ENCODE measurements at regions not wholly inside any gene's neighbourhood (a gene's known extent, or its start where the extent isn't known, plus 50 kb on each side); places are given as distances from the start of the nearest gene placed in this dataset.
A peak's percentile ranks its signal among the peaks of the same experiment; 100 is the strongest.

DNA sequence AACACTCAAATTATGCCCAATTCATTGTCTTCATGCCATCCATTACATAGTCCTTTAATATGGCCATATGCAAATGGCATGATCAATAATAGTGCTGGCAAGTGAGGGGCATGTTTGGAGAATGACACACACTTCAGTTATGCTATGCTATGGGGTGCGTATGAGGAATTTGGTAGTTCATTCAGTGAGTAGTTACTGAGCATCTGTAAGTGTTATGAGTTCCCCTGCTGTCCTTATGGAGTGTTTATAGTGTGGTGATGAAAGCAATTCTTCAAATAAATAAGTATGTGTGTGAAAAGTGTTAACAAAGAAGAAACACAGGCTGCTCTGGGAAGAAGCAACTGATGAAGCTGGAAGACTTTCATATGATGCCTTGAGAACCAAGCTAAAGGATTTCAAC, 383.7 kb upstream of the SLC14A2 start:
- DNase-seq, result no peak

DNA sequence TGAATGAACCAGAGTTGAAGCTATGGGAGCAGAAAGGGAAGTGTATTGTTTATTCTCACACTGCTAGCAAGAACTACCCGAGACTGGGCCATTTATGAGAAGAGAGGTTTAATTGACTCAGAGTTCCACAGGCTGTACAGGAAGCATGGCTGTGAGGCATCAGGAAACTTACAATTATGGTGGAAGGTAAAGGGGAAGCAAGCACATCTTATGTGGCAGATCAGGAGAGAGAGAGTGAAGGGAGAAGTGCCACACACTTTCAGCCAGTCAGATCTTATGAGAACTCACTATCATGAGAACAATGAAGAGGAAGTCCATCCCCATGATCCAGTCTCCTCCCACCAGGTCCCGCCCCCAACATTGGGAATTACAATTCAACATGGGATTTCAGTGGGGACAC, 383.2 kb upstream of the SLC14A2 start:
- no peak for DNase-seq

DNA sequence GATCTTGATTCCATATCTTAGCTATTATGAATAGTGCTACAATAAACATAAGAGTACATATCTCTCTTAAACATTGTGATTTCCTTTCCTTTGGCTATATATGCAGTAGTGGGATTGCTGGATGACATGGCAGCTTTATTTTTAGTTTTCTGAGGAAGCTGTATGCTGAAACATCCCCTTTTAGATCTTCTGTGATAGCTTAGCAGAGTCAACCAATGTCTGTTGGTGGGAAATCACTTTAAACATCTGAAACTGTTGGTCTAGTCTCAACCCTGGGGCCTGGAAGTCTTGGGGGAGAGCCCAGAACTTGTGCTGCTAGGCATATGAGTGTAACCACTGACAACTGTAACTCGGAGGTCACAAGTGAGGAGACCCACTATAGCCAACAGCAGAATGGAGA, 378.6 kb upstream of the SLC14A2 start:
- DNase-seq, result no peak

DNA sequence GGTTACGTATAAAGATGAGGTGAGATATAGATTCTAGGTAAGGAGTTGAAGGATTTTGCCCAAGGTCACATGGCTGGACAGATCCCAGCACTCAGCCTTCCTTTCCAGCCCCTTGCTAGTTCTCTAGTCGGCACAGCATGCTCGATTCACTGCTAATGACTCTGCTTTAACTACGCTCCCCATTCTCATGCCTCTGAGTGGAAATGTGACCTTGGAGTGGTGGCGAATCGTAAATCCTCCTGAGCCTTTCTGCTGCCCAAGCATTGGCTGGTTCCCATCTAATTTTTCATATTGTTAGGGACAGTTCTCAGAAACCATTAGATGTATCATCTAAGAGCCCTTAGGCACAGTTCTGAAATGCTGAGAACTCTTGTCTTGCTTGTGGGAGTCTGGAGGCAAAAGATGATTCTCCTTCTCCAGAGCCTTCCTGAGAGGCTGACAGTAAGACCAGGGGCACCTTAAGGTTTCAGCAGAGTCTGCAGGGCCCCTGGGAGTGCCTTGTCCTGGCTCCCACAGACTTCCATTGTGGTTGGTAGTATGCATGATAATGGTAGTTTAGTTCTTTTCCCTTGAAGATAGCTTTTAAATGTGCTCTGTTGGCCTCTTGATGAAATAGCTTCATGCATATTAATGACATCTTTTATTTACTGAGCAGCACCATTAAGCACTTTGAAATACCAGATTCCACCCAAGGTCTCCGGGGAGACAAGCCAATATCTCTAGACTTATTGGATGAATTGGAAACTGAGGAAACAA, 377.8 kb upstream of the SLC14A2 start:
- no peak for DNase-seq

DNA sequence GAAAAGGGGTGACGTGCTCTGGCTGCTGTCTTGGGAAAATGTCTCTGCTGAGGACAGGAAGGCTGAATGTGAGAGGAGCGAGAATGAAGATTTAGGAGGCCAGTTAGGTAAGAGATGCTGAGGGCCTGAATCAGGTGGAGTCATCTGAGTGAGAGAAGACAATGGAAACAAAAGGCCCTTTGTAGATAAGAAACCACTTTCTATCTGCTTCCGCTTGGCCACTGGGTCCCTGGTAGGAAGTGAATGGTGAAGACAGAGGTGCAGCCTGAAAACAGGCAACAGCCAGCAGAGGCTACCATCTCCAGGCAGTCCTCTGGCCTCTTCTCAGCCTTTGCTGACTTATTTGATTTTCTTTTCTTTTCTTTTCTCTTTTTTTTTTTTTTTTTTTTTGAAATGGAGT, 374.0 kb upstream of the SLC14A2 start:
- no peak for DNase-seq

DNA sequence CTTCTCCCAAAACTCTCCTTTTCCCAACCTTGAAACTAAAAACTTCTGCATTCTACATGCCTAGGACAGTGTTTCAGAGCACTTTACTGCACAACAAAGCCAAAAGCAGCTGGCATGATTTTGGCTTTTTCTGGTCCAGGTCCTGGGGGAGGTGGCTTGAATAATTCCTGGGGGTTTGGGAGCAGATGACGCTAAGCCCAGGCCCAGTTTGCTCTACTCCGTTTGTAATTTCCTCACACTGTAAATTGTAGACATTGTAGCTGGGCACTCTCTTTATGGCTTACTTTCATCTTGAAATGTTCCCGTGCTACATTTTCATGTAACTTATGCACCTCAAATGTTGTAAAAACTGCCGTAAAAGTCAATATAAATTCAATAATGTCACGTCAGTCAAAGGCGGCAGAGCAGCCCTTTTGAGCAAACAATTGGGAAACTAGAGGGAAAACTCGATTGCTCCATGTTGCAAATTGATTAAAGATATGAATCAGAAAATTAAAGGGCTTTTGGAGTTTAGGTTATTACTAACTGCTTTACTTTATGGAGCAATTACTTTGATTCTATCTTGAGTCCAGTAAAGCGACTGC, 373.2 kb upstream of the SLC14A2 start:
- DNase-seq, result no peak

DNA sequence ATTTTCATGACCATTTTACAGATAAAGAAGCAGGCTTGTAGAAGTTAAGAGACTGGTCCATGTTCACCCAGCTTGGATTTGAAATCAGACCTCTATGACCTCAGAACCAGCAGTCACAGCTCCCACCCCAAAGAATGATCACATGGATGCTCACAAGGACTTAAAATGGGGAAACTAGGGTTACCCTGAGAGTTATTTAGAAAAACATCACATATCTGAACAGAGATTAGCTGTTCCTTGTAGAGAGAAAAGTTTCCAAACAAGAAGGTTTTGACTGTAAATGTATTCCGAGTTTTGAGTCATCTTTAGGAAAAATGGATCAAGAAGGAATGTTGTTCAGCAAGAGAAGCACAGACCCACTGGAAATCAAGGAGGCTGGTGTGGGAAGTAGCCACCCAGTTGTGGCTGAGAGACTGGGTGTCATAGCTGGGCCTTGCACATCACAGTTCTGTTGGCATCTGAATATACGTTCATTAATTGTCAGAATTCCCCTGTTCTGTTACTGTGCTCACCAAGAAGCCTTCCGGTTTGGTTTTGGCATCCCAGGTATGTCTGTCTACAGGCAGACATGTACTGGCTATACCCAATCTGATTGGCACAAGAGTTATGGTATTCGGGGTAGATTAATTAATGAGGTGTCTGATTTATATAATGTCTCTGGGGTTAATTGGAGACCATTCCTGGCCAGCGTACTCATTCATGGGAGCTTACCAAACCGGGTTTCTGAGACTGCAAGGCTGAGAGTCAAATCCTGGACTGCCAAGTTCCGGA, 371.8 kb upstream of the SLC14A2 start:
- no peak for DNase-seq

DNA sequence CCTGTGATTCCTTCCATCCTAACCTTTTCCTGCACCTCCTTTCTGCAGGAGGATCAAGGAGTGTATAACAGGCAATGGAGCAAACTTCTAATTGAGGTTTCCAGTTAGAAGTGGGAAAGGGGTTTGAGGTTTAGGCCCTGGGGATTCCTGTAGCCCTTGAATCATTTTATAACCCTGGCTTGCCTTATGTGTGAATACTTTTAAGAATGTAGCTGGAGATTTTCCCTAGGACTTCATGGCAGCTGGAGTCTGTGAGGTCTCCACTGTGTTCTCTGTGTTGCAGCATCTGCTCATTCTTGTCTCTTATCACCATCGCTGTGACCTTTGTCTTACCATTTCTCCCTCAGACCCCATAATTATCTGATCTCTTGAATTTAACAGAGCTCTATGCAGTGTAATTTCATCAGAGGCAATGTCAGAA, 370.2 kb upstream of the SLC14A2 start:
- DNase-seq, result no peak

DNA sequence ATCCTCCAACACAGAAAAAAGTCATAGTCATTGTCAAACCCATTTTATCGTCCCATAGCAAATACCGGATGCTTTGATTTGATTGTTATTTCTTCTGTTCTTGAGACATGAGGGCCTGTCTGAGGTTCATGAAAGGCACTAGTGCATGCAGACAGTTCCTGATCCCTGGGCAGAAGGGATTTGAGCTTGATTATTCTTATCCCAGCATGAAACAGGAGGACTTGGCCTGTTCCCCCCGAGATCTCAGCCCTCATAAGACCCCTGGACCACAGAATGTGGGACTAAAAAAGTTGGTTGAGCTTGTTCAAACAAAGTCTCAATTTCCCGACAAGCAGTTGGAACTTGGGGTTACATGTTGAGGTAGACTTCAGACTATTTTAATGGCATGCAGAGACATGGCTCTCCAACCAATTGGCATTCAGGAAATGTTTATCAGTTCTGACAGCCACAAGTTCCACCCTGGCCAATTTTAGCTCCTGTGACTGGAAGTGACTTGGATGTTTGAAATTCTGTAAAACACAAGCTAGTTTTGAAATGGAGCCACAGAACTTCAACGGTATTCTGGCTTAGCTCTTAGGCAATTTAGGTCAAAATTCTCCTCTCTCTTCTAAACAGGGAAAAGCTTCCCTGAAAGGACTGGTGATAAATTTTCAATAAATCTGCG, 366.9 kb upstream of the SLC14A2 start:
- no peak for DNase-seq

DNA sequence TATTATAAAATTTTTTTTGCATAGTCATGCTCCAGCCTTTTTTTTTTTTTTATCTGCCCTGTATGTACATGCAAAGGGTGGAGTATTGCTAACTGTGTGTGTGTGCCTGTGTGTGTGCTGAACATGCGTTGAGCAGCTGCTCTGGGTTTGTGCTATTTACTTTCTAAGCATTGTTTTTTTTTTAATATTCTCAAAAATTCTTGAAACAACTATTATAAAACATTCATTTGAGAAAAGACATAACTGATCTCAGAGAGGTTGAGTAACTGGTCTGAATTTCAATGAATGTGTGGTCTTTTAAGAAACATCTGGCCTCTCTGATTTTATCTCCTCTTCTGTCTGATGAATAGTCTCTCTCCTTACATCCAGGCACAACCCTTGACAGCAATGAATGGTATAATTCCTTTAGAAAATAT, 366.0 kb upstream of the SLC14A2 start:
- no peak for DNase-seq

DNA sequence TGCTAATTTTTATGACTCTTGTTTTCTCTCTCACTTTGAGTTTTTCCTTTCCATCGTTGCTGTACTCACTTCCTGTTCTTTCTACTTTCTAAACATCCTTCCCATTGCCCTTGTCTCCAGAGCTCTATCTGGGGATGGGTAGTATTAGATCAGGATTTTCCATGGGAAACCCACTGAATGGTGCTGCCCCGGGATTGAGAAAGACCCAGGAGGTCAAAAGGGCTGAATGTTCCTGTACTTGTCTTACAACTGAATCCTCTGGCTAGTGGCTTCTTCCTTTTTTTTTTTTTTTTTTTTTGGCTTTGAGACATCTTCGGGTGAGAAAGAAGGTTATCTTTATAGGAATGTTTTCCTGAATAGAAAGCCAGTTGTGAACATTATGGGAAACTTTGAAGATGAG, 364.8 kb upstream of the SLC14A2 start:
- DNase-seq, result no peak

DNA sequence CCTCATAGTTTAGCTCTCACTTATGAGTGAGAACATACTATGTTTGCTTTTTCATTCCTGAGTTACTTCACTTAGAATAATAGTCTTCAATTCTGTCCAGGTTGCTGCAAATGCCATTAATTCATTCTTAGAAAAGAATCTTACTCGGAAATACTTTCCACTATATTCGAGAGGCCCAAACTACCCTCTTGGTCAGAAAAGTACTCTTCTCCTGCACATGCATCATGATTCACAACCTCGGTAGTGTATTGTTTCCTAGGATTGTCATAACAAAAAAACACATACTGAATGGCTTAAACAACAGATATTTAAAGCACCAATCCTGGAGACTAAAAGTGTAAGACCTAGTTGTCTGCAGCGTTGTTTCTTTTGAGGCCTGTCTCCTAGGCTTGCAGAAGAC, 364.0 kb upstream of the SLC14A2 start:
- no peak for DNase-seq

DNA sequence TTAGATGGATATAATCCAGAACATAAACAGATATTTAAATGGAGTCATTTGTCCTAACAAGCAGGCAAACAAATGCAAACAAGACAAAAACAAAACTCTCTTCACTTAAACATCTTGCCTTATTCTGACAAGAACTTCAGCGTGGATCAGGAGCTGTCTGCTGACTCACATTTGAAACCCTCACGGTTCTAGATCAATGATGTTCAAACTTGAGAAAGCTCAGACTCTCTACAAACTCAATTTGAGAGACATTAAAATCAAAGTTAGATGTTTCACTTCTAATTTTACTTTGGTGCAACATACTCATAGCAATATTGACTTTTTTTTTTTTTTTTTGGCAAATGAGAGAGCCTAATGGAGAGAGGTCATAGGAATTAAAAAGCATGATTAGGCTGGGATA, 362.8 kb upstream of the SLC14A2 start:
- DNase-seq, result peak; percentile 27

DNA sequence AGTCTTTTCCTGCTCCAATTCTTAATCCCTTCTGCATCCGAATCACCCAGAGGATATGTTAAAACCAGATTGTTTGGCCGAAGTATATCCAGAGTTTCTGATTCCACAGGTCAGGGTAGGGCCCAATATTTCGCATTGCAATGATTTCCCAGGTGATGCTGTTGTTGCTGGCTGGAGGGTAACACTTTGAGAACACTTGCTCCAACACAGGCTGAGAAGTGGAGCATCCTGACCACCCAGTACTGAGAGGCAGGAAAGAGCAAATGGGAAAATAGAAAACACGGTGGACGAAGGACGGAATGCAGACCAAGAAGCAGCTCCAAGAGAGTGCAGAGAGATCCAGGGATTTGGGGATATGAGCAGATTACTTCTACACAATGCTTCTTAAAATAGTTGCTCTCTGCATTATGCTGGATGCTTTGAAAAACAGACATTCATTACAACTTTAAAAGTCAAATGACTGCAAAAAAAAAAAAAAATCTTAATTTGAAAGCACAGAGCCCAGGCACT, 362.2 kb upstream of the SLC14A2 start:
- no peak for DNase-seq

DNA sequence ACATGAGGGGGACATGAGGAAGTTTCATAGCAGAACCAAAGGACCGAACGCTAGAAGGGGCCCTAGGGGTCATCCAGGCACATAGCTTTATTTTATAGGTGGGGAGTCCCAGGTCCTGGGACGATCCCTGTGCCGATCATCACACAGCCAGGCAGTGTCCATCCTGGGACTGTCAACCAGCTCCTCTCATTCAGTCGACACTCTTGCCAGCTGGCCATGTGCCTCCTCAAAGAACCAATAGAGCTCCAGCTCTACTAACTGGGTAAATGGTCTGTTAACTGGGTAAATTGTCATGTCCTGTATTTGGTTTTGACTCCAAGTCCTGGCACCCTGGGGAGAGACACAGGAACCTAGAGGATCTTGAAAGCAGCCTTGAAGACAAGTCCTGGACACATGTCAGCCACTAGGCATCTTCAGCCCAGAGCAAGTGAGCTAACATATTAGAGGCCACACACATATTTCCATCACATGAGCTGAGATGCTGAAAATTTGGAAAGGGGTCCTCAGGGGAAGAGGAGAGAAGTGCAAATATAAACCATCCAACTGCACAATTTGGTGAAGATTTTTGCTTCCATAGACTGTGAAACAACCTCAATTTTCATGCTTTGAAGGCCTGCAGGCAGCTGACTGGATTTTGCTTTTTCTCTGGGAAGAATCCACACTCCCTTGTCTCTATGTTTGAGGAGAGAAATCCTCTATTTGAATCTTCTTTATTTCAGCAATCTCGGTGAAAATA, 361.1 kb upstream of the SLC14A2 start:
- no peak for DNase-seq

DNA sequence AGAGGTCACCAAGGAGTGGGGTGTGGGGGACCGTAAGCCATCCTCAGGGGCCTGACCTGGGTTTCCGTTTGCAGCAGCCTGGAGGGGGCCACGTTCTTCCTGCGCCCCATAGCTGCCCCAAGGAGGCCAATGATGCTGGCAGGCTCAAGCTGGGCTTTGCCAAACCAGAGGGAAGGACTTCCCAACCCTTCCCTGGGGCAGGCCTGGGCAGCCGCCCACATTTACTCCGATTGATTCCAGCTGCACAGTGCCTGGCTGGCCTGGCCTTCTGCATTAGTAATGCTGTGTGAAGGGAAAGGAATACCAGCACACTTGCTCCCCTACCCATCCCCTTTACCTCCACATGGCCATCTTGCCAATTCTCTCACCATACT, 360.6 kb upstream of the SLC14A2 start:
- no peak for DNase-seq

DNA sequence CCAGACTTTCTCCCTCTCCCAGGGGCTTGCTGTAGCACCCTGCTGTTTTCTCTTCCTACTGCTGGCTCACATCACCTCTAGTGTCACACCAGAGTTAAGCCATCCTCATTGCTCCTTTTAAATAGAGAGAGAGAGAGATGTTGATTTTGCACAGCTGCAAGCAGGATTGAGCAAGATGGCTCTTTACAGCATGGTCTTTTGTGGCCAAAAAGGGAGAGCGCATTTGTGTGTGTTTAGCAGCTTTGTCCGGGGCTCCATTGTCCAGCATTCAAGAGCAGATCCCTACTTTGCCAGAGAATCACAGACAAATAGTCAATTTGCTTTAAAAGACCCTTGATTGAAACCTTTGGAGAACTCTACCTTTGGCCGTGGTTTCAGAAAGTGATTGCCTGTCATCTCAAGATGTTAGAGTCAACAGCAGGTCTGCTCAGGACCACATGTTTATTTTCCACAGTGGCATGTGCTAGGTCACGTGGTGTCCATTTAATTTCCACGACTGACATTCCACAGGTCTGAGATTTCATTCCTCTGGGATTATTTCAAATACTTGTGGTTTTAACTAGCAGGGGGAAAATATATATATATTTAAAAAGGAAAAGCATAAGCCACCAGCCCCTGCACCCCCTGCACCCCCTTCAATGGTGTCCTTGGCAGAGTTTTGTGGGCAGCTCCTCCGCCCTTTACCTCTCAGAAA, 359.9 kb upstream of the SLC14A2 start:
- no peak for DNase-seq

DNA sequence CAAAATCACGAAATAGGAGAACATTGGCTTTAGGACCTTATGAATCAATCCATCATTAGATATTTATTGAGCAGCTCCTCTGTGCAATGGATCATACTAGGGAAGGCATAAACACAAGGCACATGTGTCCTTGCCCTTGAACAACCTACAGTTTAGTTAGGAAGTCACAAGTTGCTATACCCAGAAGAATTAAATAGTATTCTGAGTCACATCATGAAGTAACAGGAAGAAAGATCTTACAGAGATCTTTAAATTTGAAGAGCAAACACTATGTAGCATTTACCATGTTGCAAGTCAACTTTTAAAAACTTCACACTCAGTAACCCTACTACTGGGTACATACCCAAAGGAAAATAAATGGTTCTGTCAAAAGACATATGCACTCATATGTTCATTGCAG, 355.2 kb upstream of the SLC14A2 start:
- DNase-seq, result no peak

DNA sequence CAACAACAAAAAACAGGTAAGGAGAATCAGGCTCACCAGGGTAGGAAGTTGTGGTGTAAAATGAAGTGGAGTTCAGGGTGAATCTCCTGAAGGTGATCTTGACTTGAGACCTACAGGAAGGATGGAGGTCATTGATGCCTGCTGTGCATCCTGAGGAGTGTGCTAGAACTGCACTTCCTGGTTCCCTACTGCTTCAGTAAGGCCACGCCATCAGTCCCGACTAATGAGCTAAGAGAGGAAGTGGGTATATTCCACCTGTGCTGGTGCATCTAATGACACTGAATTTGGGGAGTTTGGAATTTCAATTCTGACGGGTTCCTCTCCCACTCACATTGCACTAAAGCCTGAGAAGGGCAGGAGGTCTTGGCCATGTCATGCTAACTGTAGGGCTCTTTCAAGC, 349.3 kb upstream of the SLC14A2 start:
- DNase-seq, result no peak

DNA sequence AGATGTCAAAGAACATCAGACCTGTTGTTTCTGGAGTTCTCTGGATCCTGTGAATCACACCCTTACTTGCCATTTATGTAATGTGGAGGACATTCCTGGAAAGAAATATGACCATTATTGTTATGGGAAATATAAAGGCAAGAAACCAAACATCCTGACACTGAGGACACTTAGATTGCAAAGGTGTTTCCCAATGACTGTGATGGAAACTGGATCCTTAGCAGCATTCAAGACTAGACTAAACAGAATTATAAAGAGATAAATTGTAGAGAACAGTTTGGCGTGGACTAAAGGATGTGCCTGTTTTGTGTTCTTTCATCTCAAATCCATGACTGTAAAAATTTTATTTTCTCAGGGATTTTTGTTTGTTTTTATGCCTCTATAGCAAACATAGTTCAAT, 347.7 kb upstream of the SLC14A2 start:
- DNase-seq, result no peak

DNA sequence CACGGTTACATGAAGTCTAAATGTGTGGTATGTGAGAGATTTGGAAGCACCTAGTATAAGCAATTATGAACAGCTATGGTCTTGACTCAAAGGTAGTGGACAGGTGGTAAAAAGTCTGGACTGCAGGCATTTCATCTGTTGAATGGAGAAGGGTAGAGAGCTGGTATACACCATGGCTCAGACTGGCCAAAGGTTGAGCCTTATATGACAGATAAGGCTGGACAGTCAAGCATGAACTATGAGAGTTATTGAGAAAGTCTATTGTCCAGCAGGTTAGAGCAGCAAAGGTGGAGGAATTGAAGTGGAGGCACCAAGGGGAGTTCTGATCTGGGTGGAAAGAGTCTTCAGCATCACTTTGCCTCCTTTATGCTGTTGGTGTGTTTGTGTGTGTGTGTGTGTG, 346.7 kb upstream of the SLC14A2 start:
- DNase-seq, result no peak

DNA sequence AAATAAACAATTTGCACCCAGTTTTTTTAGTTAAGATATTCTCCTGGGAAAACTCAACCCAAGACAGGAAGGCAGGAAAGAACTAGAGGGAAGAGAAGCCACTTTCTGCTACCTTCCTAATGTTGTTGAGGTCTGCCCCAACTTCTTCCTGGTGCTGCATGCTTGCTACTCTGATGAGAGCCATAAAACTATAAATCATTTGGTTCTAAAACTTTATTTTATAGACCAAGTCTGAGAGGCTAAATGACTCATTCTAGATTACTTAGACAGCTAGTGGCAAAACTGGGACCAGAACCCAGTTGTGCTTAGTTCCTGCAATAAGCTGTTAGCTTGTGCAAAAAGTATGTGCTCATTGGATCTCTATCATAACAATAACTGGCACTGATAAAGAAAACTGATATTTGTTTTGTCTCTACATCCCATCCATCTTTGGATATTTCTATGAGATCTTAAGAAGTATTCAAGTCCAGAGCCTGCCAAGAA, 344.9 kb upstream of the SLC14A2 start:
- no peak for DNase-seq

All from activated CD4-positive, alpha-beta T cell treated with anti-CD3 and anti-CD28 coated beads, Interleukin-10, Interleukin-2, amounts not matched to agents 100 ng/mL and 50 ng/mL, durations not matched to agents 16 hours and 8 hours (primary cell).